GM19238 (cell line): ENCODE measurements at regions not wholly inside any gene's neighbourhood (a gene's known extent, or its start where the extent isn't known, plus 50 kb on each side); places are given as distances from the start of the nearest gene placed in this dataset.
"Not testable (repeated sequence)": the region's sequence is repeated elsewhere in the genome, so short reads cannot be mapped to it uniquely, and the experiment has no call there.

Experiments used
- DNase-seq: peaks from one replicate; pipeline ENCODE4 v3.0.0; 2011; ENCODE audit warnings: low spot score; ENCODE audit not compliant: insufficient read length

- no peak for DNase-seq
These were observed 98.2 kb upstream of the NIPBL start for GRCh38 chr5:36778336-36778735.

GRCh38 chr5:36782612-36783011 is 94.0 kb upstream of the NIPBL start:
- not testable (repeated sequence) for DNase-seq

- DNase-seq, result no peak
These were observed 90.0 kb upstream of the NIPBL start for GRCh38 chr5:36786448-36787012.

GRCh38 chr5:36787365-36788093 is 89.0 kb upstream of the NIPBL start:
- no peak for DNase-seq

GRCh38 chr5:36790847-36791246 is 85.7 kb upstream of the NIPBL start:
- DNase-seq, result no peak

GRCh38 chr5:36792560-36793180 is 83.9 kb upstream of the NIPBL start:
- DNase-seq, result no peak

- DNase-seq, result no peak
These were observed 81.2 kb upstream of the NIPBL start for GRCh38 chr5:36795366-36795765.

- DNase-seq, result no peak
These were observed 80.4 kb upstream of the NIPBL start for GRCh38 chr5:36796155-36796554.

- DNase-seq, result no peak
These were observed 75.0 kb upstream of the NIPBL start for GRCh38 chr5:36801523-36801922.

- DNase-seq, result no peak
These were observed 74.4 kb upstream of the NIPBL start for GRCh38 chr5:36802187-36802586.

- DNase-seq, result not testable (repeated sequence)
These were observed 63.3 kb upstream of the NIPBL start for GRCh38 chr5:36813249-36813648.

GRCh38 chr5:36815871-36816270 is 60.7 kb upstream of the NIPBL start:
- DNase-seq, result no peak

- DNase-seq, result no peak
These were observed 55.7 kb upstream of the NIPBL start for GRCh38 chr5:36820900-36821299.

GRCh38 chr5:36826694-36827093 is 49.9 kb upstream of the NIPBL start:
- DNase-seq, result no peak
